ENCODE measurements at regions not wholly inside any gene's neighbourhood (a gene's known extent, or its start where the extent isn't known, plus 50 kb on each side); places are given as distances from the start of the nearest gene placed in this dataset.

GRCh38 chr5:82408033-82408432, 129.9 kb upstream of the RPS23 start:
- Histone ChIP-seq H3K4me1 (ENCODE audit: insufficient read depth, low read length, poor library complexity, severe bottlenecking) (no peaks in the 10 kb centered on the region), H3F3A (ENCODE audit: low read depth) (no peaks in the 10 kb centered on the region), H2AFZ (ENCODE audit: low read length) (no peak overlapping the region), H3K36me3 (ENCODE audit: insufficient read depth, low read length) (no peaks in the 10 kb centered on the region), H3K4me2 (ENCODE audit: low read depth, low read length, poor library complexity, severe bottlenecking) (no peak overlapping the region), H3K79me2 (ENCODE audit: insufficient read depth, low read length) (no peaks in the 10 kb centered on the region), H3K9me3 (ENCODE audit: insufficient read depth, low read depth, low read length) (no peaks in the 10 kb centered on the region; the same call in 1 of the 2 replicates), H4K20me1 (ENCODE audit: insufficient read depth, low read length, poor library complexity, severe bottlenecking) (no peaks in the 10 kb centered on the region), H3K27me3 (ENCODE audit: insufficient read depth, low read length, poor library complexity, severe bottlenecking) (no peaks in the 10 kb centered on the region), H3K4me3 (ENCODE audit: low read length, poor library complexity, severe bottlenecking) (no peak overlapping the region), H3K9ac (ENCODE audit: low read depth, low read length, poor library complexity, severe bottlenecking) (no peak overlapping the region), H3K9me2 (replicated peaks; ENCODE audit: low read depth, low read length) (no peaks in the 10 kb centered on the region)
- TF ChIP-seq EZH2phosphoT487 (IDR thresholded peaks at IDR 0.05; ENCODE audit: borderline replicate concordance) (no peak), CTCF (conservative IDR thresholded peaks at IDR 0.05; ENCODE audit: low read length) (no peak)

GRCh38 chr5:82406205-82406773, 128.1 kb upstream of the RPS23 start:
- no peaks in the 10 kb centered on the region; the same call in 1 of the 2 replicates for H3K9me3 ChIP-seq (ENCODE audit: insufficient read depth, low read depth, low read length)
- no peaks in the 10 kb centered on the region for H3K9me2 ChIP-seq (replicated peaks; ENCODE audit: low read depth, low read length)
- H3K27me3 ChIP-seq (ENCODE audit: insufficient read depth, low read length, poor library complexity, severe bottlenecking), result no peaks in the 10 kb centered on the region
- no peaks in the 10 kb centered on the region for H3K36me3 ChIP-seq (ENCODE audit: insufficient read depth, low read length)
- H3K4me3 ChIP-seq (ENCODE audit: low read length, poor library complexity, severe bottlenecking), result no peak overlapping the region
- H3F3A ChIP-seq (ENCODE audit: low read depth), result no peaks in the 10 kb centered on the region
- TF ChIP-seq EZH2phosphoT487 (IDR thresholded peaks at IDR 0.05; ENCODE audit: borderline replicate concordance) (no peak), CTCF (conservative IDR thresholded peaks at IDR 0.05; ENCODE audit: low read length) (no peak)
- H3K4me1 ChIP-seq (ENCODE audit: insufficient read depth, low read length, poor library complexity, severe bottlenecking), result no peaks in the 10 kb centered on the region
- H4K20me1 ChIP-seq (ENCODE audit: insufficient read depth, low read length, poor library complexity, severe bottlenecking), result no peaks in the 10 kb centered on the region
- H3K9ac ChIP-seq (ENCODE audit: low read depth, low read length, poor library complexity, severe bottlenecking), result no peak overlapping the region
- no peaks in the 10 kb centered on the region for H3K79me2 ChIP-seq (ENCODE audit: insufficient read depth, low read length)
- no peak overlapping the region for H2AFZ ChIP-seq (ENCODE audit: low read length)
- H3K4me2 ChIP-seq (ENCODE audit: low read depth, low read length, poor library complexity, severe bottlenecking), result no peak overlapping the region

GRCh38 chr5:82405618-82406204, 127.6 kb upstream of the RPS23 start:
- Histone ChIP-seq H3K36me3 (ENCODE audit: insufficient read depth, low read length) (no peaks in the 10 kb centered on the region), H3K4me1 (ENCODE audit: insufficient read depth, low read length, poor library complexity, severe bottlenecking) (no peaks in the 10 kb centered on the region), H3K9me2 (replicated peaks; ENCODE audit: low read depth, low read length) (no peaks in the 10 kb centered on the region), H3K4me3 (ENCODE audit: low read length, poor library complexity, severe bottlenecking) (no peak overlapping the region), H3K4me2 (ENCODE audit: low read depth, low read length, poor library complexity, severe bottlenecking) (no peak overlapping the region), H3K27me3 (ENCODE audit: insufficient read depth, low read length, poor library complexity, severe bottlenecking) (no peaks in the 10 kb centered on the region), H3K9ac (ENCODE audit: low read depth, low read length, poor library complexity, severe bottlenecking) (no peak overlapping the region), H4K20me1 (ENCODE audit: insufficient read depth, low read length, poor library complexity, severe bottlenecking) (no peaks in the 10 kb centered on the region), H2AFZ (ENCODE audit: low read length) (no peak overlapping the region), H3K79me2 (ENCODE audit: insufficient read depth, low read length) (no peaks in the 10 kb centered on the region), H3F3A (ENCODE audit: low read depth) (no peaks in the 10 kb centered on the region), H3K9me3 (ENCODE audit: insufficient read depth, low read depth, low read length) (no peaks in the 10 kb centered on the region; the same call in 1 of the 2 replicates)
- TF ChIP-seq CTCF (conservative IDR thresholded peaks at IDR 0.05; ENCODE audit: low read length) (no peak), EZH2phosphoT487 (IDR thresholded peaks at IDR 0.05; ENCODE audit: borderline replicate concordance) (no peak)

All from Loucy (cell line).